Testis (tissue), 2 donors: ENCODE measurements at regions not wholly inside any gene's neighbourhood (a gene's known extent, or its start where the extent isn't known, plus 50 kb on each side); places are given as distances from the start of the nearest gene placed in this dataset.

Experiments
- DNase-seq: peaks from one replicate; pipeline ENCODE4 v3.0.0-alpha.2; 2019
- H3K27ac ChIP-seq, 2 donors: fragments of 200-600 bp; sonication (generic); one replicate each; pipeline ENCODE4 v1.5.1; 2019
- H3K27me3 ChIP-seq: fragments of 200-600 bp; sonication (generic); one replicate; pipeline ENCODE4 v1.5.1; 2019
- H3K36me3 ChIP-seq: fragments of 200-600 bp; sonication (generic); one replicate; pipeline ENCODE4 v1.5.1; 2017; ENCODE audit warnings: low read depth; ENCODE audit errors: missing control alignments
- H3K4me1 ChIP-seq: fragments of 200-600 bp; sonication (generic); one replicate; pipeline ENCODE4 v1.5.1; 2019
- H3K4me3 ChIP-seq, 2 donors: fragments of 200-600 bp; sonication (generic); one replicate each; pipeline ENCODE4 v1.5.1; 2017 to 2019
- H3K9me3 ChIP-seq: fragments of 200-600 bp; sonication (generic); one replicate; pipeline ENCODE4 v1.5.1; 2017
- CTCF ChIP-seq, 3 experiments: fragments of 450-650 bp in 2 of 3; fragments of 200-600 bp in 1 of 3; sonication (generic) in 1 of 3; IDR thresholded peaks; one replicate each; pipeline ENCODE4 v1.5.1; 2016 to 2019; ENCODE audit warnings: antibody characterized with exemption in 3 of 3, mild to moderate bottlenecking in 2 of 3, moderate library complexity in 1 of 3
- POLR2A ChIP-seq: fragments of 450-650 bp; IDR thresholded peaks from one replicate; pipeline ENCODE4 v1.6.1; 2017; ENCODE audit warnings: antibody characterized with exemption, mild to moderate bottlenecking, moderate library complexity
- WGBS, 2 donors: methylation state at CpG; one replicate each; pipeline ENCODE4 v1.1.5; 2018; 5-methylcytosine and 5-hydroxymethylcytosine counted together
- intact Hi-C: fragments of 100-400 bp; cut with DNase I; formaldehyde crosslinking; loops from one replicate; pipeline ENCODE4 v1.15.1; 2023; ENCODE audit warnings: low total_unique reads

- intact Hi-C loops: no loop called here
- WGBS, 2 donors: 43 to 82% methylated on average over 1 of the region's 1 CpG
- no peak for DNase-seq
- H3K4me3 ChIP-seq: no peak overlapping the region
- no peak overlapping the region for H3K27ac ChIP-seq
- no peaks in the 10 kb centered on the region for H3K27me3 ChIP-seq
- H3K36me3 ChIP-seq: no peaks in the 10 kb centered on the region
- TF ChIP-seq CTCF (IDR thresholded peaks at IDR 0.05) (no peak), POLR2A (no peak)
- no peaks in the 10 kb centered on the region for H3K4me1 ChIP-seq
- H3K9me3 ChIP-seq: no peaks in the 10 kb centered on the region
Observed at GRCh38 chr1:189405419-189405818, 1072.2 kb downstream of the BRINP3 start.

GRCh38 chr1:189409774-189410173 lies 1067.9 kb downstream of the BRINP3 start:
- DNase-seq: no peak
- Histone ChIP-seq H3K4me1 (no peaks in the 10 kb centered on the region), H3K9me3 (no peaks in the 10 kb centered on the region), H3K27ac (no peak overlapping the region), H3K27me3 (no peaks in the 10 kb centered on the region), H3K36me3 (no peaks in the 10 kb centered on the region), H3K4me3 (no peak overlapping the region)
- TF ChIP-seq POLR2A (no peak), CTCF (IDR thresholded peaks at IDR 0.05) (no peak)
- intact Hi-C loops: no loop called here
- 36 to 57% methylated on average over 3 of the region's 3 CpGs for WGBS, 2 donors

GRCh38 chr1:189424746-189425331 lies 1052.8 kb downstream of the BRINP3 start:
- Histone ChIP-seq H3K36me3 (no peaks in the 10 kb centered on the region), H3K4me3 (no peak overlapping the region), H3K9me3 (no peaks in the 10 kb centered on the region), H3K27me3 (no peaks in the 10 kb centered on the region), H3K27ac (no peak overlapping the region), H3K4me1 (no peaks in the 10 kb centered on the region)
- intact Hi-C loops: no loop called here
- WGBS, 2 donors: 80 to 81% methylated on average over 2 of the region's 2 CpGs
- DNase-seq: no peak
- TF ChIP-seq CTCF (IDR thresholded peaks at IDR 0.05): no peak
- no peak for TF ChIP-seq POLR2A

- DNase-seq: no peak
Observed at GRCh38 chr1:189429610-189430009, 1048.1 kb downstream of the BRINP3 start.

More at GRCh38 chr1:189429610-189430009, 1048.1 kb downstream of the BRINP3 start:
- Histone ChIP-seq H3K27ac (no peak overlapping the region), H3K27me3 (no peaks in the 10 kb centered on the region), H3K4me3 (no peak overlapping the region), H3K9me3 (no peaks in the 10 kb centered on the region), H3K36me3 (no peaks in the 10 kb centered on the region), H3K4me1 (no peaks in the 10 kb centered on the region)
- TF ChIP-seq CTCF (IDR thresholded peaks at IDR 0.05) (peak in 2 of 3 experiments; percentile 34 to 53), POLR2A (no peak)
- WGBS, 2 donors: 59 to 70% methylated on average over 4 of the region's 4 CpGs
- intact Hi-C loops: no loop called here
